ENCODE measurements at regions not wholly inside any gene's neighbourhood (a gene's known extent, or its start where the extent isn't known, plus 50 kb on each side); places are given as distances from the start of the nearest gene placed in this dataset.
"Not testable (repeated sequence)": the region's sequence is repeated elsewhere in the genome, so short reads cannot be mapped to it uniquely, and the experiment has no call there.

GRCh38 chr3:61422945-61423673, 138.3 kb upstream of the PTPRG start:
- H3K9me3 Mint-ChIP-seq (ENCODE audit: low read depth), result no peaks in the 10 kb centered on the region
- H3K36me3 Mint-ChIP-seq (ENCODE audit: low read depth), result no peaks in the 10 kb centered on the region
- peaks cover 10% of the 10 kb centered on the region for H3K4me1 Mint-ChIP-seq
- H3K4me3 Mint-ChIP-seq, result no peak overlapping the region
- no peak for ATAC-seq
- intact Hi-C loops (cut with DNase I, micrococcal nuclease), result no loop called here
- no peak for DNase-seq
- peaks cover 3% of the 10 kb centered on the region for H3K27me3 Mint-ChIP-seq
- H3K27ac Mint-ChIP-seq, result no peak overlapping the region
- ChIA-PET CTCF (no interaction called here), POLR2A (interaction anchor here (0.6 to 0.7 kb wide), 2 partner anchors 132 to 208 kb away, joined by 3 read pairs; no protein-coding TSS in a partner anchor)

- intact Hi-C loops (cut with DNase I, micrococcal nuclease), result no loop called here
These were observed 136.0 kb upstream of the PTPRG start for GRCh38 chr3:61425356-61425755.

GRCh38 chr3:61429106-61429505, 132.3 kb upstream of the PTPRG start:
- H3K4me3 Mint-ChIP-seq, result no peak overlapping the region
- no peaks in the 10 kb centered on the region for H3K27me3 Mint-ChIP-seq
- DNase-seq, result no peak
- CTCF ChIA-PET, result no interaction called here
- no peaks in the 10 kb centered on the region for H3K36me3 Mint-ChIP-seq (ENCODE audit: low read depth)
- ATAC-seq, result no peak
- POLR2A ChIA-PET, result no interaction called here
- no peak overlapping the region for H3K27ac Mint-ChIP-seq
- no peaks in the 10 kb centered on the region for H3K4me1 Mint-ChIP-seq
- intact Hi-C loops (cut with DNase I, micrococcal nuclease), result no loop called here
- H3K9me3 Mint-ChIP-seq (ENCODE audit: low read depth), result no peaks in the 10 kb centered on the region

More at GRCh38 chr3:61425356-61425755, 136.0 kb upstream of the PTPRG start:
- Mint-ChIP-seq H3K36me3 (ENCODE audit: low read depth) (no peaks in the 10 kb centered on the region), H3K27me3 (no peaks in the 10 kb centered on the region), H3K27ac (no peak overlapping the region), H3K4me3 (no peak overlapping the region), H3K4me1 (peaks cover 6% of the 10 kb centered on the region), H3K9me3 (ENCODE audit: low read depth) (no peaks in the 10 kb centered on the region)
- ChIA-PET CTCF (no interaction called here), POLR2A (no interaction called here)
- DNase-seq, result no peak
- no peak for ATAC-seq

- CTCF ChIA-PET; intact Hi-C loops (cut with DNase I, micrococcal nuclease); H3K9me3 Mint-ChIP-seq (ENCODE audit: low read depth); ATAC-seq; POLR2A ChIA-PET; H3K4me1 Mint-ChIP-seq; H3K27ac Mint-ChIP-seq; H3K27me3 Mint-ChIP-seq; H3K4me3 Mint-ChIP-seq; H3K36me3 Mint-ChIP-seq (ENCODE audit: low read depth); DNase-seq: not testable (repeated sequence)
These were observed 126.5 kb upstream of the PTPRG start for GRCh38 chr3:61434901-61435300.

GRCh38 chr3:61435361-61435760, 126.0 kb upstream of the PTPRG start:
- H3K27me3 Mint-ChIP-seq; intact Hi-C loops (cut with DNase I, micrococcal nuclease); H3K27ac Mint-ChIP-seq; H3K36me3 Mint-ChIP-seq (ENCODE audit: low read depth); H3K4me1 Mint-ChIP-seq; H3K4me3 Mint-ChIP-seq; ATAC-seq; H3K9me3 Mint-ChIP-seq (ENCODE audit: low read depth); DNase-seq: not testable (repeated sequence)
- CTCF ChIA-PET, result interaction anchor here (0.6 kb wide), 1 partner anchor 32 kb away, joined by 3 read pairs; no protein-coding TSS in a partner anchor
- POLR2A ChIA-PET, result interaction anchor here (0.6 kb wide), 1 partner anchor 75 kb away, joined by 3 read pairs; no protein-coding TSS in a partner anchor

- Mint-ChIP-seq H3K9me3 (ENCODE audit: low read depth) (peaks cover 3% of the 10 kb centered on the region), H3K36me3 (ENCODE audit: low read depth) (no peaks in the 10 kb centered on the region), H3K27me3 (peaks cover 3% of the 10 kb centered on the region), H3K27ac (no peak overlapping the region), H3K4me3 (no peak overlapping the region), H3K4me1 (no peaks in the 10 kb centered on the region)
- CTCF ChIA-PET, result no interaction called here
- POLR2A ChIA-PET, result no interaction called here
- intact Hi-C loops (cut with DNase I, micrococcal nuclease), result no loop called here
- no peak for DNase-seq
- ATAC-seq, result no peak
These were observed 122.9 kb upstream of the PTPRG start for GRCh38 chr3:61438253-61439121.

GRCh38 chr3:61439122-61439458, 122.3 kb upstream of the PTPRG start:
- Mint-ChIP-seq H3K27me3 (peaks cover 3% of the 10 kb centered on the region), H3K9me3 (ENCODE audit: low read depth) (peaks cover 3% of the 10 kb centered on the region), H3K36me3 (ENCODE audit: low read depth) (no peaks in the 10 kb centered on the region), H3K4me1 (no peaks in the 10 kb centered on the region), H3K27ac (no peak overlapping the region), H3K4me3 (no peak overlapping the region)
- no peak for DNase-seq
- intact Hi-C loops (cut with DNase I, micrococcal nuclease), result no loop called here
- CTCF ChIA-PET, result no interaction called here
- POLR2A ChIA-PET, result no interaction called here
- ATAC-seq, result no peak

GRCh38 chr3:61442696-61443095, 118.7 kb upstream of the PTPRG start:
- Mint-ChIP-seq H3K4me1 (no peaks in the 10 kb centered on the region), H3K9me3 (ENCODE audit: low read depth) (no peaks in the 10 kb centered on the region), H3K27ac (no peak overlapping the region), H3K4me3 (no peak overlapping the region), H3K27me3 (peaks cover 8% of the 10 kb centered on the region), H3K36me3 (ENCODE audit: low read depth) (no peaks in the 10 kb centered on the region)
- POLR2A ChIA-PET, result no interaction called here
- DNase-seq, result no peak
- ATAC-seq, result no peak
- CTCF ChIA-PET, result no interaction called here
- intact Hi-C loops (cut with DNase I, micrococcal nuclease), result no loop called here

GRCh38 chr3:61443886-61444285, 117.5 kb upstream of the PTPRG start:
- no peaks in the 10 kb centered on the region for H3K36me3 Mint-ChIP-seq (ENCODE audit: low read depth)
- H3K27me3 Mint-ChIP-seq, result peaks cover 8% of the 10 kb centered on the region
- POLR2A ChIA-PET, result no interaction called here
- no peak for DNase-seq
- CTCF ChIA-PET, result interaction anchor here (0.9 kb wide), 1 partner anchor 62 kb away, joined by 3 read pairs; no protein-coding TSS in a partner anchor
- no peak overlapping the region for H3K27ac Mint-ChIP-seq
- no peak overlapping the region for H3K4me3 Mint-ChIP-seq
- no peaks in the 10 kb centered on the region for H3K9me3 Mint-ChIP-seq (ENCODE audit: low read depth)
- H3K4me1 Mint-ChIP-seq, result no peaks in the 10 kb centered on the region
- ATAC-seq, result no peak
- intact Hi-C loops (cut with DNase I, micrococcal nuclease), result no loop called here

GRCh38 chr3:61444782-61445181, 116.6 kb upstream of the PTPRG start:
- intact Hi-C loops (cut with DNase I, micrococcal nuclease), result no loop called here
- no peak for ATAC-seq

GRCh38 chr3:61445924-61446323, 115.4 kb upstream of the PTPRG start:
- no peak for DNase-seq
- H3K4me1 Mint-ChIP-seq, result no peaks in the 10 kb centered on the region
- no peak overlapping the region for H3K27ac Mint-ChIP-seq
- POLR2A ChIA-PET, result no interaction called here
- H3K9me3 Mint-ChIP-seq (ENCODE audit: low read depth), result no peaks in the 10 kb centered on the region
- peaks cover 9% of the 10 kb centered on the region for H3K27me3 Mint-ChIP-seq
- H3K36me3 Mint-ChIP-seq (ENCODE audit: low read depth), result no peaks in the 10 kb centered on the region
- CTCF ChIA-PET, result interaction anchor here (1.4 kb wide), 1 partner anchor 10 kb away, joined by 4 read pairs; no protein-coding TSS in a partner anchor
- H3K4me3 Mint-ChIP-seq, result no peak overlapping the region
- ATAC-seq, result no peak
- intact Hi-C loops (cut with DNase I, micrococcal nuclease), result no loop called here

More at GRCh38 chr3:61444782-61445181, 116.6 kb upstream of the PTPRG start:
- H3K27me3 Mint-ChIP-seq, result peaks cover 8% of the 10 kb centered on the region
- POLR2A ChIA-PET, result no interaction called here
- H3K4me1 Mint-ChIP-seq, result no peaks in the 10 kb centered on the region
- H3K4me3 Mint-ChIP-seq, result no peak overlapping the region
- H3K27ac Mint-ChIP-seq, result no peak overlapping the region
- CTCF ChIA-PET, result no interaction called here
- no peaks in the 10 kb centered on the region for H3K36me3 Mint-ChIP-seq (ENCODE audit: low read depth)
- no peak for DNase-seq
- no peaks in the 10 kb centered on the region for H3K9me3 Mint-ChIP-seq (ENCODE audit: low read depth)

- intact Hi-C loops (cut with DNase I, micrococcal nuclease), result no loop called here
- no peaks in the 10 kb centered on the region for H3K36me3 Mint-ChIP-seq (ENCODE audit: low read depth)
- CTCF ChIA-PET, result interaction anchor here (1.4 kb wide), 1 partner anchor 10 kb away, joined by 4 read pairs; no protein-coding TSS in a partner anchor
These were observed 115.0 kb upstream of the PTPRG start for GRCh38 chr3:61446341-61446740.

More at GRCh38 chr3:61446341-61446740, 115.0 kb upstream of the PTPRG start:
- Mint-ChIP-seq H3K27me3 (peaks cover 10% of the 10 kb centered on the region), H3K27ac (no peak overlapping the region), H3K4me1 (no peaks in the 10 kb centered on the region), H3K4me3 (no peak overlapping the region), H3K9me3 (ENCODE audit: low read depth) (no peaks in the 10 kb centered on the region)
- POLR2A ChIA-PET, result no interaction called here
- ATAC-seq (no peak), DNase-seq (no peak)

All from activated CD4-positive, alpha-beta T cell treated with anti-CD3 and anti-CD28 coated beads for 36 hours (primary cell).